ENCODE measurements at regions not wholly inside any gene's neighbourhood (a gene's known extent, or its start where the extent isn't known, plus 50 kb on each side); places are given as distances from the start of the nearest gene placed in this dataset.
A peak's percentile ranks its signal among the peaks of the same experiment; 100 is the strongest.
"Not testable (repeated sequence)": the region's sequence is repeated elsewhere in the genome, so short reads cannot be mapped to it uniquely, and the experiment has no call there.

DNA sequence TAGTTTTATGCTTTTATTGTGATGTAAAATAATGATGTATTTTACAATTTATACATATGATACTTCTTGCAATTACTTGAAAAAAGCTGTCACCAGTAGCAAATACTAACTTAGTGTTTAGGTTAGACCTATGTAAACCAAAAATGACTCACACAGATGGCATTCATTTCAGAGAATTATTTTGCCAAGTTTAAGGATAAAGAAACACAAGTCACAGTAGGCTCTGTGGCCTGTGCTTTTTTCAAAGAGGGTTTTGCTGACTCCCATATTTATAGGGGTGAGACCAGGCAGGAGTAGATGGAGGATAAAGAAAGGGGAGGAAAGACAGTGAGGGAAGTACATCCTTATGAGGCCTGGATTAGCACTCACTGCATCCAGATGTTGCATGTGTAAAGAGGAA, 356.6 kb upstream of the NPAP1 start:
- no peak for TF ChIP-seq Cebpa-rat (IDR thresholded peaks at IDR 0.05)
- no peak overlapping the region for H3K27ac ChIP-seq
- no peaks in the 10 kb centered on the region for H3K27me3 ChIP-seq

DNA sequence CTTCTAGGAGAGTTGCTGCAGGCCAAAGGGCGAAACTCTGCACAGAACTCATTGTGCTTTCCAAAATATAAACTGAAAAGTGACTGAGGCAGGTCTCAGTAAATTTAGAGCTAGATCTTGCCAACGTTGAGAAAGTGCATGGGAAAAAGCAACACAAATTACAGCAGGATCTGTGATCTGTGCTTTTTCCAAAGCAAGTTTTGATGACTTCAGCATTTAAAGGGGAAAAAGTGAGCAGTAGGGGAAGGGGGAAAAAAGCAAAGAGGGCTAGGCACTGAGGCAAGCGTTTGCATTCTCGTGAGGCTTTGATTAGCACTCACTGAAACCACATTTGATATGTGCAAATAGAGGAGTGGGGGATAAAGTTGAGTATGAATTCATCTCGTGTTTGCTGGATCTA, 351.5 kb upstream of the NPAP1 start:
- H4K20me1 ChIP-seq; H3K9me3 ChIP-seq (replicated peaks in 1 of 11); H3K4me3 ChIP-seq; H3K4me2 ChIP-seq; H3K27ac ChIP-seq; H3K4me1 ChIP-seq; H3K36me3 ChIP-seq; H3K9ac ChIP-seq; H3K27me3 ChIP-seq: not testable (repeated sequence)

More for the DNA sequence above, 356.6 kb upstream of the NPAP1 start:
- H3K4me3 ChIP-seq = no peak overlapping the region
- H3K4me2 ChIP-seq = no peak overlapping the region
- H4K20me1 ChIP-seq = no peaks in the 10 kb centered on the region
- no peaks in the 10 kb centered on the region for H3K36me3 ChIP-seq
- no peaks in the 10 kb centered on the region for H3K4me1 ChIP-seq
- H3K9ac ChIP-seq = no peak overlapping the region
- no peaks in the 10 kb centered on the region for H3K9me3 ChIP-seq (replicated peaks in 1 of 11)

DNA sequence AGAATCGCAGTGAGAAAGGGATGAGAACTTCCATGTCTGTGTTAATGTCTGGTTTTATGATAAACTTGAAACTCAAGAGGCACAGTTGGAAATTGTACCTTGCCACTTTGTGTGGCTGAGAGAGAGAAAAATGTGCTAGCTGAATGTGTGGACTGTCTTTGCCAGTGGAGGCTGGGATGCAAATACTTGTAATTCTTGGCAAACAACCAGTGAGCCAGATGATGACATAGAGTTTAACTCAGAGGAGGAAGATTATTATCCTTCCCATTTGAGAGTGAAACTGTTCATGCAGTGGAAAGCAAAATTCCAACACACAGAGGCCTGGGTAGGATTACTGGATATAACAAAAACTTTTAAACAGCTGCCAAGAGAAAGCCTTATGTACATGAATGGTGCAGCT, 349.1 kb upstream of the NPAP1 start:
- H3K4me3 ChIP-seq; H3K9ac ChIP-seq; H3K36me3 ChIP-seq; H3K9me3 ChIP-seq (replicated peaks in 1 of 11); H3K27ac ChIP-seq; H3K4me2 ChIP-seq; H3K27me3 ChIP-seq; H3K4me1 ChIP-seq; H4K20me1 ChIP-seq: not testable (repeated sequence)

DNA sequence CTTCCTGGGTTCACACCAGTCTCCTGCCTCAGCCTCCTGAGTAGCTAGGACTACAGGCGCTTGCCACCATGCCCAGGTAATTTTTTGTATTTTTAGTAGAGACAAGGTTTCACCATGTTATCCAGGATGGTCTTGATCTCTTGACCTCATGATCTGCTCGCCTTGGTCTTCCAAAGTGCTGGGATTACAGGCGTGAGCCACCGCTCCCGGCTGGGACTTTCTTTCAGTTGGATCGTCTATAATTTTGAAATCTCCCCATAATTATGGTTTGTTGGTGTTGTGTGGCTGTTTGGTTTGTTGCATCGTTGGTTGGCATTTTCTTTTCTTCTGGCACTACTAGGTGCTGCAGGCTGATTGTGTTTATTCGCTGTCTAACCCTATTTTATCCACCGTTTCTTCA, 343.6 kb upstream of the NPAP1 start:
- H3K4me1 ChIP-seq, H3K4me2 ChIP-seq, H3K27me3 ChIP-seq, H4K20me1 ChIP-seq, H3K4me3 ChIP-seq, H3K27ac ChIP-seq, H3K9ac ChIP-seq, H3K36me3 ChIP-seq: not testable (repeated sequence)
- H3K9me3 ChIP-seq (replicated peaks in 1 of 11) = peaks cover 0 to 10% (median 4%) of the 10 kb centered on the region in 11 experiments; a peak in 2 of 22 replicates

DNA sequence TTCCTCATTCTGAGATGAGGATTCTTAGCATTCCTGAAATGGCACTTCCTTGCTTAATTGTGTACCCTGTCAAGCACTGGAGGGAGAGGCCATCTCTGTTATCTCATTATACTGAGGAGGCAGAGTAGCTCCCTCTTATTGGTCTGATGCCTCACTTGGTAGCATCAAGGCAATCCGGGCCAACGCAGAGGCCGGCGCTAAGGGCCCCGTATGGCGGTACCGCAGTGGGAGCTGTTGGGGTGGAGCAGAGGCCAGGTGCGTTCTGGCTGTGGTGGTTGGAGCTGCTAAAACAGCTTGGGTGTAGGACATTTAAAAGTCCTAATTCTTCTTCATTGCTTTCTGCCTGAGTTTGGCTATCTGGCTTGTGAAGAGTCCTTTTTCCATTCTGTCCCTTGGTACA, 333.7 kb upstream of the NPAP1 start:
- H3K27me3 ChIP-seq; H3K36me3 ChIP-seq; H3K4me3 ChIP-seq; H4K20me1 ChIP-seq; H3K27ac ChIP-seq; H3K9me3 ChIP-seq (replicated peaks in 1 of 11); H3K4me2 ChIP-seq; H3K9ac ChIP-seq; H3K4me1 ChIP-seq: not testable (repeated sequence)

DNA sequence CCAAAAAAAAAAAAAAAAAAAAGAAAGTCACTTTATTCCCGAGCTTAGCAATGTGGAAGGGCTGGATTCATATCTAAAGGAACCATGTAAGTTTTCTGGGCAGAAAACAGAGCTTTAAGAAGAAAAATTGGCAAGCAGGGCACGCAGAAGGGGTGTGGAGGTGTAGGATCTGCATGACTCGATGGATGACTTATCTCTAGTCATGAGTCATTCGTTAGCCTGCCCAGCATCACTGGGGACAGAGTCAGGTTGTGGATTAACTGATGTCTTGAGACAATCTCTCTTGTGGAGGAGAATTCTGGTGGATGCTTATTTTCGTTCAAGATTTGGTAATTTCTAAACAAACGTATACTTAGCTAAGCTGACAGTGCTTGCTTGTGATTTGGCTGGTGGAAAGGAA, 322.8 kb upstream of the NPAP1 start:
- not testable (repeated sequence) for H3K36me3 ChIP-seq; H3K4me1 ChIP-seq; H3K4me2 ChIP-seq; H3K9me3 ChIP-seq (replicated peaks in 1 of 11); H3K4me3 ChIP-seq; H3K9ac ChIP-seq; H3K27me3 ChIP-seq; H3K27ac ChIP-seq; H4K20me1 ChIP-seq

DNA sequence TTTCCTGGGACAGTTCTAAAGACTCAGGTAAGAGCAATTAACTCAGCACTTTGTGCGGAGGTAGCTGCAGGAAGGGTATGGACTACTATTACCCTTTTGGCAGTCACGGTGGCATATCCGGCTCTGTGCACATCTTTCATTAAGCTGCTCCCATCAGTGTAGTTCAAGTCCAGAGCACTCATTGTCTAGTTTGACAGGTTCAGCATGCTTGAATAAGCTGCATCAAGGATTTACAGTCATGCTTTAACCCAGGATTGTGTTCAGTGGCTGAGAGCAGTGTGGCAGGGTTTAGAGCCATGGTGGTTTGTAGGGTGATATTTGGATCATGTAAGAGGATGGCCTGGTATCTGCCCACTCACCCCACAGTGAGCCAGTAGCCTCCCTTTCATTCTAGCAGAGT, 294.5 kb upstream of the NPAP1 start:
- not testable (repeated sequence) for H3K27ac ChIP-seq; H3K4me3 ChIP-seq; H3K9ac ChIP-seq; H3K27me3 ChIP-seq; H3K4me2 ChIP-seq; H4K20me1 ChIP-seq; H3K9me3 ChIP-seq (replicated peaks in 1 of 11); H3K36me3 ChIP-seq; H3K4me1 ChIP-seq

DNA sequence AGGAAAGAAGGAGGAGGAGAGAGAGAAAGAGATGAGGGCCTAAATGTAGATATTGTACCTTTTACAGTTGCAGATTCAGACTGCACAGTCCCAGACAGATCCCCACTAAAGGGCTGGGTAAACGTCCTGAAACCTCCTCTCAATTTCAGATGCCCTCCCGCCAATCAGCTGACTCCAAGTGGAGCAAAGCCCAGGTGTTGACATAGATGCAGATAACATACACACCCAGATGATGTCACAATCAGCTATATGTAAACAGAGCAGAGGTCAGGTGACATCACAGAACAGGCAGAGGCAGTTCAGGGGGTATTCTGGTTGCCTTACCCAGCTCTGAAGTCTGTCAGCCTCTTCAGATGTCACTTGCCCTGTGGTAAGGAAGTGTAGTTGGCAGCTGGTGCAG, 290.3 kb upstream of the NPAP1 start:
- not testable (repeated sequence) for H3K9ac ChIP-seq; H3K9me3 ChIP-seq (replicated peaks in 1 of 11); H3K27me3 ChIP-seq

DNA sequence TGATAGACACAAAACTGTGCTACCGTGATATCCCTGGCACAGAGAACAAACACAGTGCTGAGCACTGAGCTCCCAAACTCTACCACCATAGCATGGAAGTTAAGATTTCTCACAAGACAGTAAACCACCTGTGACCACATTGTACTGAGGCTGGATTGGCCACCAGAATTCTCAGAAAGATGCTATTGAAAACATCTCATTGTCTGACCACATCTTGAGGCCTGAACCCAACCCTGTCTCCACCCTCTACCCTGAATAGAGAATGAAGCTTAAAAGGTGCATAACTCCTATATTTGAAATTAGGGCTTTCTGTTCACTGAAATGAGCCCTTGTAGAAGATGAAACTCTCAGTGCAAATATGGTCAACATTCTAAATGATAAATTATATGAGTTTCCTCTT, 281.3 kb upstream of the NPAP1 start:
- no peaks in the 10 kb centered on the region for H4K20me1 ChIP-seq
- no peak overlapping the region for H3K4me2 ChIP-seq
- H3K4me1 ChIP-seq = no peaks in the 10 kb centered on the region
- no peak overlapping the region for H3K9ac ChIP-seq
- no peaks in the 10 kb centered on the region for H3K27me3 ChIP-seq
- no peaks in the 10 kb centered on the region for H3K9me3 ChIP-seq (replicated peaks in 1 of 11)
- no peak overlapping the region for H3K27ac ChIP-seq
- no peaks in the 10 kb centered on the region for H3K36me3 ChIP-seq
- no peak for TF ChIP-seq Cebpa-rat (IDR thresholded peaks at IDR 0.05)
- H3K4me3 ChIP-seq = no peak overlapping the region

More for the DNA sequence above, 290.3 kb upstream of the NPAP1 start:
- H3K4me2 ChIP-seq, H3K36me3 ChIP-seq, H3K4me1 ChIP-seq, H3K4me3 ChIP-seq, H3K27ac ChIP-seq, H4K20me1 ChIP-seq: not testable (repeated sequence)

DNA sequence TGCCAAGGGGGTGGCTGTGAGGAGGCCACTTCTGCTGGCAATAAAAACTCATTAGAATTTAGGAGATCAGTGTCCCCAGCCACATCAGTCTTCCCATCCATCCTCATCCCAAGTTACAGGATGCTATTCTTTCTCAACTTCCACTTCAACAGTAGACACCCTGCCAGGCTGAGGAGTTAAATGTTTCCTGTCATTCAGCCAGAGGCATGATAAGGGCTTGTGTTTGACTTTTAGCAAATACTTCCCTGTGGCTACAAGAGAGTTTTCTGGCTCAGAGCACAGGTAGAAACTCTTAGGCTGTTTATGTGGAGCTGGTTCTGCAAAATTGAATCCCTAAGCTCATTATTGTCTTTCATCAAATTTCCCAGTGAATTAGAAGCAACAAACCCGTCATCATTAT, 262.9 kb upstream of the NPAP1 start:
- not testable (repeated sequence) for H3K4me2 ChIP-seq, H3K36me3 ChIP-seq, H3K9ac ChIP-seq, H3K4me1 ChIP-seq, H4K20me1 ChIP-seq, H3K4me3 ChIP-seq, H3K27me3 ChIP-seq, H3K27ac ChIP-seq
- H3K9me3 ChIP-seq (replicated peaks in 1 of 11) = peaks cover 11 to 22% (median 17%) of the 10 kb centered on the region in 11 experiments

DNA sequence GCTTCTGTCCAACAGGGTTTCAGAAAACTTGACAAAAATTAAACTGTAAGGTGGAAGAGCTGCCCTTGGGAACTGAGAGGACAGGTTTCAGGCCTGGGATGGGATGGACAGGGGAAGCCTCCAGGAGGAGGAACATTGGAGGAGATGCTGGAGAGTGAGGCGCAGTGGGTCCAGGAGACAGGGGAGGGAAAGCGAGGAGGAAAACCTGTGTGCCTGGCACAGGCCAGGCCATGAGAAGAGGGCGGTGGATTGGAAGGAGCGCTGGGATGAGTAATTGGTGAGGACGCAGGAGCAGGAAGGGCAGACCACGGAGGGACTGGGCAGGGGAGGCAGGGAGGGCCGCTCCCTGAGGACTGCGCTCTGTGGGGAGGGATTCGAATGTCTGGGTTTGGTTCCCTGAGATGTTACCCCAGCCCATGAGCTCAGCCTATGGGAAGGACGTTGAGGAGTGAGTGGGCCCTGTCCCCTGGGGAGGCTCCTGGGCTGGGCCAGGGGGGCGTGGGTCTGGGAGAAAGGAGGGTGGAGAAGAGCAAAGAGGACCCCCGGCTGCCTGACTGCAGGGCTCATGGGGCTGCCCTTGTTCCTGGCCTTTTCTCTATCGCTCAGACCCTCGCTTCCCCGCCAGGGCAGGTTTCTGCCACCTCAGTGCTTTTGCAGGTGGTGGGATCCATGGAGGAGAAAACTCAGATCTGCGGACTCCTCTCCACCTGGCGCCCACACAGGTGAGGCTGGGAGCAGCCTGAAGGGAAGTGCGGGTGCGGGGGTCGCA, 249.1 kb upstream of the NPAP1 start:
- H3K4me3 ChIP-seq, H4K20me1 ChIP-seq, H3K27me3 ChIP-seq: not testable (repeated sequence)

DNA sequence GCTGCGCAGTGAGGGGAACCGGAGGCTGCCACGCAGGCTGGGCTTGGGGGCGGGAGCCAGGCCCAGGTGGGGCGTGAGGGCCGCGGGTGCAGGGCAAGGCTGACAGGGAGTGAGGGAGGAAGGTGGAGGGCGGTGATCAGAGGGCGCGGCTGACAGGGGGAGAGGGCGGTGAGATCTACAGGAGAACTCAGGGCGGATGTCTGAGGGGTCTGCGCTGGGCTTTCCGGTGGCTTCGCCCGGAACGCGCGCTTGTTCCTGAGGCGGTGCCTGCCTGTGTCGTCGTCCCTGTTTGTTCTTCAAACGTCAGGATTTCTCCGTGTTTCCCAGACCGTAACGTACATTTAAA, 248.5 kb upstream of the NPAP1 start:
- not testable (repeated sequence) for H3K36me3 ChIP-seq, H3K4me1 ChIP-seq, H3K4me3 ChIP-seq, H3K27ac ChIP-seq, H3K27me3 ChIP-seq, H3K4me2 ChIP-seq, H3K9ac ChIP-seq, H4K20me1 ChIP-seq
- peaks cover 0 to 16% (median 0%) of the 10 kb centered on the region in 11 experiments; a peak in 7 of 22 replicates for H3K9me3 ChIP-seq (replicated peaks in 1 of 11)

More for the DNA sequence above, 249.1 kb upstream of the NPAP1 start:
- H3K4me2 ChIP-seq, H3K36me3 ChIP-seq, H3K4me1 ChIP-seq, H3K9ac ChIP-seq, H3K27ac ChIP-seq: not testable (repeated sequence)
- H3K9me3 ChIP-seq (replicated peaks in 1 of 11) = peaks cover 0 to 16% (median 0%) of the 10 kb centered on the region in 11 experiments; a peak in 7 of 22 replicates

DNA sequence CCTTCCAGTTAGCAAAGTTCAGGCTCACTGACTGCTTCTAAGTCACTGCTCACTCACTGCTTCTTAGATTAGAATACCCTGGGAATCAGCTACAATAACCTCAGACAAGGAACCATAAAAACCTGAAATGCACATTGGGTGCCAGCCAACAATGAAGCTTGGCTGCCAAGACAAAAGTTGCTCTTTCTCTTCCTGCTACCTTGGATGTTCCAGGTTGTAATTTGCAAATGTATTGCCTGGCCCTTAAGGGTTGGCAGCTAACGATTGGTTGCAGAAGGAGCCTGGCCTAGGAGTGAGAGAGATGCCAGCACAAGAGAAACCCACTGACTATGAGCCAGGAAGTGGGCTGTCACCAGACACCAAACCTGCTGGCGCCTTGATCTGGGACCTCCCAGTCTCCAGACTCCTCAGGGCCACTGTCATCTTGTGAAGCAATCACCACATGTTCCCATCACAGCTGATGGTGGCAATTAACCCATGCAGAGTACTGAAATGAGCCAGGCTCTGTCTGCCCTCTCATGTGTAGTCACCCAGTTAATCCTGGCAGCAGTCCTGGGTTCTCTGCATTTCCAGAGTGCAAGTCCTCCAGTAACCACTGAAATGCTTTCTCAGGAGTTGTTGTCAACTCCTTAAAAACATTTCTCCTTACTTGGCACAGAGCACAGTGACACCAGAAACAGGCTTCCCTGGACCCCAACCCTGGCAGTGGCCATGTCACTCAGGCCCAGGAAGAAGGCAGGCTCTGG, 240.3 kb upstream of the NPAP1 start:
- not testable (repeated sequence) for H3K27ac ChIP-seq; H3K9ac ChIP-seq; H3K27me3 ChIP-seq; H3K36me3 ChIP-seq; H3K4me3 ChIP-seq; H4K20me1 ChIP-seq; H3K4me1 ChIP-seq; H3K9me3 ChIP-seq (replicated peaks in 1 of 11)
- peak overlapping the region in 4 of 11 experiments; percentile 15 to 41 (median 29); a peak in 4 of 22 replicates for H3K4me2 ChIP-seq

DNA sequence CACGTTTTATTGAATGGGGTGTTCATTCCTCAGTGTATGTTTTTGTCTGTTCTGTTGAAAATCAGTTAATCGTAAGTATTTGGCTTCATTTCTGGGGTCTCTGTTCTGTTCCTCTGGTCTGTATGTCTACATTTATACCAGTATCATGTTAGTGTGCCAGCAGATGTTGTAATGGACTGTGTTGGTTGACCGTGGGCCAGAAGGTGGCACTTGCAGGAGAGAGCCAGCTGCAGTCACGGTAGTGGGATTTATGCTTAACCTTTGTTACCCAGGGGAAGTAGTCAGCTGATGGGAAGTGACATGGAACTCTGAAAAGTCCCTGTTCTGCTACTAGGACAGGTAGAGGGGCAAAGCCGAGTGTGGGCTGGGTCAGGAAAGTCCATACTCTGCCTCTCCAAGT, 238.3 kb upstream of the NPAP1 start:
- not testable (repeated sequence) for H3K9me3 ChIP-seq (replicated peaks in 1 of 11); H3K27ac ChIP-seq; H3K9ac ChIP-seq; H3K27me3 ChIP-seq; H3K4me1 ChIP-seq; H3K36me3 ChIP-seq; H4K20me1 ChIP-seq; H3K4me2 ChIP-seq; H3K4me3 ChIP-seq
